ENCODE measurements at regions not wholly inside any gene's neighbourhood (a gene's known extent, or its start where the extent isn't known, plus 50 kb on each side); places are given as distances from the start of the nearest gene placed in this dataset.

- no peaks in the 10 kb centered on the region for H3K79me1 ChIP-seq (ENCODE audit: low read depth, low read length)
- no peak overlapping the region for H3K4me2 ChIP-seq (ENCODE audit: insufficient read depth, low read length, poor library complexity, severe bottlenecking)
- no peak overlapping the region for H2AFZ ChIP-seq (ENCODE audit: low read length)
- peaks cover 0 to 22% (median 0%) of the 10 kb centered on the region in 3 experiments for H3K27me3 ChIP-seq (ENCODE audit: control insufficient read depth in 3 of 3, insufficient read depth in 3 of 3, low read depth in 1 of 3, low read length in 3 of 3)
- H3K14ac ChIP-seq (ENCODE audit: low read length): no peak overlapping the region
- no peak overlapping the region for H3K27ac ChIP-seq (replicated peaks; ENCODE audit: low read length)
- no peak overlapping the region for H4K8ac ChIP-seq (ENCODE audit: low read depth, low read length)
- no peak overlapping the region for H2AK5ac ChIP-seq (ENCODE audit: low read depth, low read length)
- WGBS, 2 donors (ENCODE audit: extremely low coverage in 2 of 2, insufficient read length in 2 of 2, insufficient replicate concordance in 1 of 2): no CpG with 5 or more reads among the region's 2 CpGs
- H2BK5ac ChIP-seq (ENCODE audit: low read length): no peak overlapping the region
- DNase-seq (ENCODE audit: low spot score): no peak
- H3K9ac ChIP-seq (ENCODE audit: low read depth, low read length, poor library complexity): no peak overlapping the region
- H3K4me3 ChIP-seq (ENCODE audit: low read length in 2 of 2): no peak overlapping the region
- no peak overlapping the region for H2BK12ac ChIP-seq (ENCODE audit: low read length)
- no peak overlapping the region for H4K91ac ChIP-seq (ENCODE audit: low read depth, low read length, poor library complexity)
- no peak overlapping the region for H3K4ac ChIP-seq (ENCODE audit: low read length)
- peaks cover 0 to 13% of the 10 kb centered on the region in 2 donors for H3K4me1 ChIP-seq (ENCODE audit: control insufficient read depth in 2 of 2, insufficient read depth in 1 of 2, low read depth in 1 of 2, low read length in 2 of 2)
- no peak overlapping the region for H3K18ac ChIP-seq (ENCODE audit: low read length)
- no peak overlapping the region for H3K23ac ChIP-seq (ENCODE audit: low read depth, low read length, poor library complexity)
- peaks cover 0 to 2% of the 10 kb centered on the region in 2 donors for H3K9me3 ChIP-seq (replicated peaks in 1 of 2; ENCODE audit: control insufficient read depth in 2 of 2, insufficient read depth in 1 of 2, low read depth in 1 of 2, low read length in 2 of 2)
- no peak overlapping the region for H2BK15ac ChIP-seq (ENCODE audit: low read length)
- H2BK120ac ChIP-seq (ENCODE audit: low read depth, low read length): no peak overlapping the region
- no peaks in the 10 kb centered on the region for H3K36me3 ChIP-seq (replicated peaks in 1 of 2; ENCODE audit: control insufficient read depth in 2 of 2, insufficient read depth in 2 of 2, low read length in 2 of 2)
Observed at GRCh38 chr2:205911306-205911705, 174.7 kb downstream of the INO80D start.

DNA sequence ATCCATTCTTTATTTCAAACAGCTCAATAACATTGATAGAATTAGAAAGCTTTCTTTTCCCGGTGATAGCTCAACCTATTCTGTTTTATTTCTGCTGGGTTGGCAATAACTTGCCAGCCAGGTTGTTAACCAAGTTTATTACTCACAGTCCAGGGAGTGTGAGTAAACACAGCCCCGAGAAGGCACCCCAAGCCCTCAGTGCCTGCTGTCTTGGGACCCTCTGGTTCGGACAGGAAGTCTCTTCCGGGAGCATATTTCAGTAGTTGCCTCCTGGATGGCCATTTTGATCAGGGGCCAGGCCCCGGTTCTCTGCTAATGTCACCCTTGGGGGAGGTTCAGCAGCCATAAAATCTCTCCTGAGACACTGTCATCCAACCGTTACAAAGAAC is 176.8 kb downstream of the INO80D start:
- Histone ChIP-seq H3K27ac (replicated peaks; ENCODE audit: low read length) (no peak overlapping the region), H3K23ac (ENCODE audit: low read depth, low read length, poor library complexity) (no peak overlapping the region), H2BK12ac (ENCODE audit: low read length) (no peak overlapping the region), H3K27me3 (ENCODE audit: control insufficient read depth in 3 of 3, insufficient read depth in 3 of 3, low read depth in 1 of 3, low read length in 3 of 3) (peaks cover 0 to 13% (median 0%) of the 10 kb centered on the region in 3 experiments), H3K4me2 (ENCODE audit: insufficient read depth, low read length, poor library complexity, severe bottlenecking) (no peak overlapping the region), H4K91ac (ENCODE audit: low read depth, low read length, poor library complexity) (no peak overlapping the region), H2BK15ac (ENCODE audit: low read length) (no peak overlapping the region), H2BK5ac (ENCODE audit: low read length) (no peak overlapping the region), H2BK120ac (ENCODE audit: low read depth, low read length) (no peak overlapping the region), H3K9me3 (replicated peaks in 1 of 2; ENCODE audit: control insufficient read depth in 2 of 2, insufficient read depth in 1 of 2, low read depth in 1 of 2, low read length in 2 of 2) (peaks cover 0 to 2% of the 10 kb centered on the region in 2 donors), H3K18ac (ENCODE audit: low read length) (no peak overlapping the region), H2AFZ (ENCODE audit: low read length) (no peak overlapping the region), H3K14ac (ENCODE audit: low read length) (no peak overlapping the region), H2AK5ac (ENCODE audit: low read depth, low read length) (no peak overlapping the region), H3K9ac (ENCODE audit: low read depth, low read length, poor library complexity) (no peak overlapping the region), H3K4me1 (ENCODE audit: control insufficient read depth in 2 of 2, insufficient read depth in 1 of 2, low read depth in 1 of 2, low read length in 2 of 2) (peaks cover 0 to 8% of the 10 kb centered on the region in 2 donors), H3K4ac (ENCODE audit: low read length) (no peak overlapping the region), H4K8ac (ENCODE audit: low read depth, low read length) (no peak overlapping the region), H3K79me1 (ENCODE audit: low read depth, low read length) (no peaks in the 10 kb centered on the region), H3K36me3 (replicated peaks in 1 of 2; ENCODE audit: control insufficient read depth in 2 of 2, insufficient read depth in 2 of 2, low read length in 2 of 2) (no peaks in the 10 kb centered on the region), H3K4me3 (ENCODE audit: low read length in 2 of 2) (no peak overlapping the region)
- no CpG with 5 or more reads among the region's 6 CpGs for WGBS, 2 donors (ENCODE audit: extremely low coverage in 2 of 2, insufficient read length in 2 of 2, insufficient replicate concordance in 1 of 2)
- no peak for DNase-seq (ENCODE audit: low spot score)

DNA sequence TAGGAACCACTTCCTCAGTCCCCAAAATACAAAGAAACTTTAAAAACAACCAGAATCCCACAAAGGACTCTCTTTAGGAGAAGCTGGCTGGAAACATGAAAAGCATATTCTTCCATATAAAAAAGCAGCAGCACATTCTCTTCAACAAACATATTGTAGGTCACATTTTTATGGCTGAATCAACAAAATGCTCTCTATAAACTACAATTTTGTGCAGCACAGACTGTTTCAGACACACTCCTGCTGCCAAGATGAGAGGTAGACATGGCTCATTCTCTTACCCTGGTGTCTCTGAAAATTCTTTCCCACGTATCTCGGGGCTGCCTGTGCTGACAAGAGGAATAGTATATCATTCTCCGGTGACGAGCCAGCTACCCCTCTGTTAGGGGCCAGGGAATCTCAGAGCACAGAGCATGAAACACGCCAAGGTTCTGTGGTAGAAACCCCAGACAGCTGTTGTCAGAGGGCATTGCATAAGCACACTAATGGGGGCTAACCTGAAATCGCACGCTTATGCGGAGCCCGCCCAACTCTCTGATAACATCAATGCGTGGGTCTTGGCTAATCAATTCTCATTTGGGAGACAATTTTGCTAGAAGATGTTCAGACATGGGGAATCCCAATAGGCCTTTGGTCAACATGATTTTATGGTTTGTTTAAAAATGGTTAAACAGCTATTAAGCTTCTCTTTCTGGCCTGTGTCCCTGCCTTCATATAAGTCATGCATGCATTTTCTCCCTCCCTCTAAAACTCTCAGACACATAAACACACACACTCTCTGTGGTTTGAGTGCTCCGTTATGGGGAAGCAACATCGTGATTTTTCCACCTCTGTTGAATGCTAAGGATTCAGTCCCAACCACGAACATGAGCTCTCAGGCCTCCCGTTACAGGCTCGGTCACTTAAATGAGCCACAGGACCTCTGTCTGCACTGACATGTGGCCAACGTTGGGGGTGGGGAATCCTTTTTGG is 177.5 kb downstream of the INO80D start:
- Histone ChIP-seq H3K4me1 (ENCODE audit: control insufficient read depth in 2 of 2, insufficient read depth in 1 of 2, low read depth in 1 of 2, low read length in 2 of 2) (peaks cover 0 to 4% of the 10 kb centered on the region in 2 donors), H3K4me3 (ENCODE audit: low read length in 2 of 2) (no peak overlapping the region), H3K9me3 (replicated peaks in 1 of 2; ENCODE audit: control insufficient read depth in 2 of 2, insufficient read depth in 1 of 2, low read depth in 1 of 2, low read length in 2 of 2) (peaks cover 0 to 2% of the 10 kb centered on the region in 2 donors), H3K4ac (ENCODE audit: low read length) (no peak overlapping the region), H2BK120ac (ENCODE audit: low read depth, low read length) (no peak overlapping the region), H3K27me3 (ENCODE audit: control insufficient read depth in 3 of 3, insufficient read depth in 3 of 3, low read depth in 1 of 3, low read length in 3 of 3) (peaks cover 0 to 12% (median under 1%) of the 10 kb centered on the region in 3 experiments), H3K4me2 (ENCODE audit: insufficient read depth, low read length, poor library complexity, severe bottlenecking) (no peak overlapping the region), H3K9ac (ENCODE audit: low read depth, low read length, poor library complexity) (no peak overlapping the region), H3K79me1 (ENCODE audit: low read depth, low read length) (no peaks in the 10 kb centered on the region), H2AK5ac (ENCODE audit: low read depth, low read length) (no peak overlapping the region), H3K14ac (ENCODE audit: low read length) (no peak overlapping the region), H2BK15ac (ENCODE audit: low read length) (no peak overlapping the region), H3K23ac (ENCODE audit: low read depth, low read length, poor library complexity) (no peak overlapping the region), H2BK12ac (ENCODE audit: low read length) (no peak overlapping the region), H4K8ac (ENCODE audit: low read depth, low read length) (no peak overlapping the region), H4K91ac (ENCODE audit: low read depth, low read length, poor library complexity) (no peak overlapping the region), H2BK5ac (ENCODE audit: low read length) (no peak overlapping the region), H3K27ac (replicated peaks; ENCODE audit: low read length) (no peak overlapping the region), H2AFZ (ENCODE audit: low read length) (no peak overlapping the region), H3K18ac (ENCODE audit: low read length) (no peak overlapping the region), H3K36me3 (replicated peaks in 1 of 2; ENCODE audit: control insufficient read depth in 2 of 2, insufficient read depth in 2 of 2, low read length in 2 of 2) (no peaks in the 10 kb centered on the region)
- no peak for DNase-seq (ENCODE audit: low spot score)
- WGBS, 2 donors (ENCODE audit: extremely low coverage in 2 of 2, insufficient read length in 2 of 2, insufficient replicate concordance in 1 of 2): no CpG with 5 or more reads among the region's 16 CpGs

DNA sequence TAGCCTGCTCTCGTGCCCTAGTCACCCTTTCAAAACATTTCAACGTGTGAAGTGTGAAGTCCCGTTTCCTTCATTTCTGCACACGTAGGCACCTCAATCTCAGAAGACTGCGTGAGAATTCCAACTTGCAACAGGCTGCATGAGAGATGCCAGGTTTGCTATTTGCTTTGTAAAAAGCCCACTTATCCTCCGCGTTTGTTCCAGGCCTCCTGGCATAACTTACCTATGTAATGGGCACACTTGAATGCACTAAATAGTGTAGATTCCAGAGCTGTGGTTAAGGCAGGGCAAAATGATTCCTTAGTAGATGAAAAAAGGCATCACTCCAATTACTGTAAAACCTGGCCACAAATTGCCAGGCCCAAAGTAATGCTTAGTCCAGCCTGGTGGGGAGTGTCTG is 179.6 kb downstream of the INO80D start:
- no peak for DNase-seq (ENCODE audit: low spot score)
- WGBS, 2 donors (ENCODE audit: extremely low coverage in 2 of 2, insufficient read length in 2 of 2, insufficient replicate concordance in 1 of 2): no CpG with 5 or more reads among the region's 7 CpGs
- no peak overlapping the region for H3K18ac ChIP-seq (ENCODE audit: low read length)
- H2BK5ac ChIP-seq (ENCODE audit: low read length): no peak overlapping the region
- no peak overlapping the region for H3K27ac ChIP-seq (replicated peaks; ENCODE audit: low read length)
- no peak overlapping the region for H2BK12ac ChIP-seq (ENCODE audit: low read length)
- H3K9ac ChIP-seq (ENCODE audit: low read depth, low read length, poor library complexity): no peak overlapping the region
- H3K14ac ChIP-seq (ENCODE audit: low read length): no peak overlapping the region
- no peak overlapping the region for H2AK5ac ChIP-seq (ENCODE audit: low read depth, low read length)
- H3K9me3 ChIP-seq (replicated peaks in 1 of 2; ENCODE audit: control insufficient read depth in 2 of 2, insufficient read depth in 1 of 2, low read depth in 1 of 2, low read length in 2 of 2): peaks cover 0 to 2% of the 10 kb centered on the region in 2 donors
- H2BK120ac ChIP-seq (ENCODE audit: low read depth, low read length): no peak overlapping the region
- H3K27me3 ChIP-seq (ENCODE audit: control insufficient read depth in 3 of 3, insufficient read depth in 3 of 3, low read depth in 1 of 3, low read length in 3 of 3): peaks cover 0 to 16% (median 1%) of the 10 kb centered on the region in 3 experiments
- H3K79me1 ChIP-seq (ENCODE audit: low read depth, low read length): no peaks in the 10 kb centered on the region
- no peak overlapping the region for H2AFZ ChIP-seq (ENCODE audit: low read length)
- no peak overlapping the region for H3K23ac ChIP-seq (ENCODE audit: low read depth, low read length, poor library complexity)
- no peak overlapping the region for H4K91ac ChIP-seq (ENCODE audit: low read depth, low read length, poor library complexity)
- H3K4me1 ChIP-seq (ENCODE audit: control insufficient read depth in 2 of 2, insufficient read depth in 1 of 2, low read depth in 1 of 2, low read length in 2 of 2): peaks cover 0 to 2% of the 10 kb centered on the region in 2 donors
- no peak overlapping the region for H4K8ac ChIP-seq (ENCODE audit: low read depth, low read length)
- no peak overlapping the region for H3K4ac ChIP-seq (ENCODE audit: low read length)
- no peak overlapping the region for H3K4me3 ChIP-seq (ENCODE audit: low read length in 2 of 2)
- H2BK15ac ChIP-seq (ENCODE audit: low read length): no peak overlapping the region
- no peak overlapping the region for H3K4me2 ChIP-seq (ENCODE audit: insufficient read depth, low read length, poor library complexity, severe bottlenecking)
- no peaks in the 10 kb centered on the region for H3K36me3 ChIP-seq (replicated peaks in 1 of 2; ENCODE audit: control insufficient read depth in 2 of 2, insufficient read depth in 2 of 2, low read length in 2 of 2)

Measured in neuronal stem cell (in vitro differentiated cells).